ENCODE measurements at regions not wholly inside any gene's neighbourhood (a gene's known extent, or its start where the extent isn't known, plus 50 kb on each side); places are given as distances from the start of the nearest gene placed in this dataset.

DNA sequence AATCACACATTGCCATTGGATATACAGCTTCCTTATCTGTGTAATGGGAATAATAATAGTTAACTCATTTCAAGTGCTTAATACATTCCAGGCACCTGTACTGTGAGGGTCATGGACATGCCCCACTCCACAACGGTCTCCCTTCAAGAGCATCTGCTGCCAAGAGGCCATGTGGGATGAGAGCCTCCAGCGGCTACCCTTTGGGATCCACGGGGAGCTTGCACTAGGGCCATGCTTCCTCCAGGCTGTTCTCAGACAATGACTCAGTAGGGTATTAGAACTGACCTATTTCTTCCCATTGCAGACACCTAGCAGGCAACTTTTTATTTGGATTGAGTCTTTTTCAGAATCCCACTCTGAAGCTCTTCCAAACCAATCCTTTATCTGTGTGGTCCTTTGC, 1078.9 kb downstream of the TUSC7 start (continued):
- TF ChIP-seq, protein P1, sequence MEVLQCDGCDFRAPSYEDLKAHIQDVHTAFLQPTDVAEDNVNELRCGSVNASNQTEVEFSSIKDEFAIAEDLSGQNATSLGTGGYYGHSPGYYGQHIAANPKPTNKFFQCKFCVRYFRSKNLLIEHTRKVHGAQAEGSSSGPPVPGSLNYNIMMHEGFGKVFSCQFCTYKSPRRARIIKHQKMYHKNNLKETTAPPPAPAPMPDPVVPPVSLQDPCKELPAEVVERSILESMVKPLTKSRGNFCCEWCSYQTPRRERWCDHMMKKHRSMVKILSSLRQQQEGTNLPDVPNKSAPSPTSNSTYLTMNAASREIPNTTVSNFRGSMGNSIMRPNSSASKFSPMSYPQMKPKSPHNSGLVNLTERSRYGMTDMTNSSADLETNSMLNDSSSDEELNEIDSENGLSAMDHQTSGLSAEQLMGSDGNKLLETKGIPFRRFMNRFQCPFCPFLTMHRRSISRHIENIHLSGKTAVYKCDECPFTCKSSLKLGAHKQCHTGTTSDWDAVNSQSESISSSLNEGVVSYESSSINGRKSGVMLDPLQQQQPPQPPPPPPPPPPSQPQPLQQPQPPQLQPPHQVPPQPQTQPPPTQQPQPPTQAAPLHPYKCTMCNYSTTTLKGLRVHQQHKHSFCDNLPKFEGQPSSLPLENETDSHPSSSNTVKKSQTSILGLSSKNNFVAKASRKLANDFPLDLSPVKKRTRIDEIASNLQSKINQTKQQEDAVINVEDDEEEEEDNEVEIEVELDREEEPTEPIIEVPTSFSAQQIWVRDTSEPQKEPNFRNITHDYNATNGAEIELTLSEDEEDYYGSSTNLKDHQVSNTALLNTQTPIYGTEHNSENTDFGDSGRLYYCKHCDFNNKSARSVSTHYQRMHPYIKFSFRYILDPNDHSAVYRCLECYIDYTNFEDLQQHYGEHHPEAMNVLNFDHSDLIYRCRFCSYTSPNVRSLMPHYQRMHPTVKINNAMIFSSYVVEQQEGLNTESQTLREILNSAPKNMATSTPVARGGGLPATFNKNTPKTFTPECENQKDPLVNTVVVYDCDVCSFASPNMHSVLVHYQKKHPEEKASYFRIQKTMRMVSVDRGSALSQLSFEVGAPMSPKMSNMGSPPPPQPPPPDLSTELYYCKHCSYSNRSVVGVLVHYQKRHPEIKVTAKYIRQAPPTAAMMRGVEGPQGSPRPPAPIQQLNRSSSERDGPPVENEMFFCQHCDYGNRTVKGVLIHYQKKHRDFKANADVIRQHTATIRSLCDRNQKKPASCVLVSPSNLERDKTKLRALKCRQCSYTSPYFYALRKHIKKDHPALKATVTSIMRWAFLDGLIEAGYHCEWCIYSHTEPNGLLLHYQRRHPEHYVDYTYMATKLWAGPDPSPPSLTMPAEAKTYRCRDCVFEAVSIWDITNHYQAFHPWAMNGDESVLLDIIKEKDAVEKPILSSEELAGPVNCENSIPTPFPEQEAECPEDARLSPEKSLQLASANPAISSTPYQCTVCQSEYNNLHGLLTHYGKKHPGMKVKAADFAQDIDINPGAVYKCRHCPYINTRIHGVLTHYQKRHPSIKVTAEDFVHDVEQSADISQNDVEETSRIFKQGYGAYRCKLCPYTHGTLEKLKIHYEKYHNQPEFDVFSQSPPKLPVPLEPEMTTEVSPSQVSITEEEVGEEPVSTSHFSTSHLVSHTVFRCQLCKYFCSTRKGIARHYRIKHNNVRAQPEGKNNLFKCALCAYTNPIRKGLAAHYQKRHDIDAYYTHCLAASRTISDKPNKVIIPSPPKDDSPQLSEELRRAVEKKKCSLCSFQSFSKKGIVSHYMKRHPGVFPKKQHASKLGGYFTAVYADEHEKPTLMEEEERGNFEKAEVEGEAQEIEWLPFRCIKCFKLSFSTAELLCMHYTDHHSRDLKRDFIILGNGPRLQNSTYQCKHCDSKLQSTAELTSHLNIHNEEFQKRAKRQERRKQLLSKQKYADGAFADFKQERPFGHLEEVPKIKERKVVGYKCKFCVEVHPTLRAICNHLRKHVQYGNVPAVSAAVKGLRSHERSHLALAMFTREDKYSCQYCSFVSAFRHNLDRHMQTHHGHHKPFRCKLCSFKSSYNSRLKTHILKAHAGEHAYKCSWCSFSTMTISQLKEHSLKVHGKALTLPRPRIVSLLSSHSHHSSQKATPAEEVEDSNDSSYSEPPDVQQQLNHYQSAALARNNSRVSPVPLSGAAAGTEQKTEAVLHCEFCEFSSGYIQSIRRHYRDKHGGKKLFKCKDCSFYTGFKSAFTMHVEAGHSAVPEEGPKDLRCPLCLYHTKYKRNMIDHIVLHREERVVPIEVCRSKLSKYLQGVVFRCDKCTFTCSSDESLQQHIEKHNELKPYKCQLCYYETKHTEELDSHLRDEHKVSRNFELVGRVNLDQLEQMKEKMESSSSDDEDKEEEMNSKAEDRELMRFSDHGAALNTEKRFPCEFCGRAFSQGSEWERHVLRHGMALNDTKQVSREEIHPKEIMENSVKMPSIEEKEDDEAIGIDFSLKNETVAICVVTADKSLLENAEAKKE (CRISPR knock-in tag; IDR thresholded peaks at IDR 0.05): 0 out of 2 replicates have a peak, but pooled peaks have one; percentile 37
- no peak for TF ChIP-seq EZH2 (IDR thresholded peaks at IDR 0.05; ENCODE audit: low read depth, unreplicated experiment)
- TF ChIP-seq, protein P2, sequence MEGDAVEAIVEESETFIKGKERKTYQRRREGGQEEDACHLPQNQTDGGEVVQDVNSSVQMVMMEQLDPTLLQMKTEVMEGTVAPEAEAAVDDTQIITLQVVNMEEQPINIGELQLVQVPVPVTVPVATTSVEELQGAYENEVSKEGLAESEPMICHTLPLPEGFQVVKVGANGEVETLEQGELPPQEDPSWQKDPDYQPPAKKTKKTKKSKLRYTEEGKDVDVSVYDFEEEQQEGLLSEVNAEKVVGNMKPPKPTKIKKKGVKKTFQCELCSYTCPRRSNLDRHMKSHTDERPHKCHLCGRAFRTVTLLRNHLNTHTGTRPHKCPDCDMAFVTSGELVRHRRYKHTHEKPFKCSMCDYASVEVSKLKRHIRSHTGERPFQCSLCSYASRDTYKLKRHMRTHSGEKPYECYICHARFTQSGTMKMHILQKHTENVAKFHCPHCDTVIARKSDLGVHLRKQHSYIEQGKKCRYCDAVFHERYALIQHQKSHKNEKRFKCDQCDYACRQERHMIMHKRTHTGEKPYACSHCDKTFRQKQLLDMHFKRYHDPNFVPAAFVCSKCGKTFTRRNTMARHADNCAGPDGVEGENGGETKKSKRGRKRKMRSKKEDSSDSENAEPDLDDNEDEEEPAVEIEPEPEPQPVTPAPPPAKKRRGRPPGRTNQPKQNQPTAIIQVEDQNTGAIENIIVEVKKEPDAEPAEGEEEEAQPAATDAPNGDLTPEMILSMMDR (conservative IDR thresholded peaks at IDR 0.05; ENCODE audit: low read depth in 2 of 2): no peak
- no peak for TF ChIP-seq POLR2AphosphoS5 (IDR thresholded peaks at IDR 0.05; ENCODE audit: low read depth)
- TF ChIP-seq, protein P3, sequence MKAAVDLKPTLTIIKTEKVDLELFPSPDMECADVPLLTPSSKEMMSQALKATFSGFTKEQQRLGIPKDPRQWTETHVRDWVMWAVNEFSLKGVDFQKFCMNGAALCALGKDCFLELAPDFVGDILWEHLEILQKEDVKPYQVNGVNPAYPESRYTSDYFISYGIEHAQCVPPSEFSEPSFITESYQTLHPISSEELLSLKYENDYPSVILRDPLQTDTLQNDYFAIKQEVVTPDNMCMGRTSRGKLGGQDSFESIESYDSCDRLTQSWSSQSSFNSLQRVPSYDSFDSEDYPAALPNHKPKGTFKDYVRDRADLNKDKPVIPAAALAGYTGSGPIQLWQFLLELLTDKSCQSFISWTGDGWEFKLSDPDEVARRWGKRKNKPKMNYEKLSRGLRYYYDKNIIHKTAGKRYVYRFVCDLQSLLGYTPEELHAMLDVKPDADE (IDR thresholded peaks at IDR 0.05): no peak
- TF ChIP-seq ZNF331 (CRISPR knock-in tag; IDR thresholded peaks at IDR 0.05; ENCODE audit: low read depth): no peak

All from GM23338 (cell line).